ENCODE measurements at regions not wholly inside any gene's neighbourhood (a gene's known extent, or its start where the extent isn't known, plus 50 kb on each side); places are given as distances from the start of the nearest gene placed in this dataset.
"Not testable (repeated sequence)": the region's sequence is repeated elsewhere in the genome, so short reads cannot be mapped to it uniquely, and the experiment has no call there.

GRCh38 chr14:29391231-29391630 lies 536.4 kb downstream of the PRKD1 start:
- Histone ChIP-seq H3K4me1 (ENCODE audit: control insufficient read depth in 1 of 2, insufficient read depth in 2 of 2, low read length in 2 of 2) (peaks cover 9 to 18% of the 10 kb centered on the region in 2 donors), H3K27me3 (ENCODE audit: control insufficient read depth in 1 of 2, insufficient read depth in 2 of 2, low read length in 2 of 2) (no peaks in the 10 kb centered on the region), H3K36me3 (ENCODE audit: control insufficient read depth in 1 of 2, insufficient read depth in 2 of 2, low read length in 2 of 2) (no peaks in the 10 kb centered on the region), H3K9me3 (ENCODE audit: control insufficient read depth in 1 of 2, low read length in 2 of 2) (no peaks in the 10 kb centered on the region), H3K4me3 (ENCODE audit: low read depth in 1 of 2, low read length in 2 of 2) (peak overlapping the region; percentile 18 to 19), H3K27ac (ENCODE audit: low read depth, low read length) (no peak overlapping the region), H3K9ac (ENCODE audit: low read depth in 1 of 2, low read length in 2 of 2) (no peak overlapping the region)

- no peaks in the 10 kb centered on the region for H3K36me3 ChIP-seq (ENCODE audit: control insufficient read depth in 1 of 2, insufficient read depth in 2 of 2, low read length in 2 of 2)
Observed at GRCh38 chr14:29391801-29392200, 535.8 kb downstream of the PRKD1 start.

GRCh38 chr14:29392287-29392686 lies 535.4 kb downstream of the PRKD1 start:
- H3K4me3 ChIP-seq (ENCODE audit: low read depth in 1 of 2, low read length in 2 of 2), result no peak overlapping the region
- H3K9ac ChIP-seq (ENCODE audit: low read depth in 1 of 2, low read length in 2 of 2), result no peak overlapping the region
- no peak overlapping the region for H3K27ac ChIP-seq (ENCODE audit: low read depth, low read length)
- H3K4me1 ChIP-seq (ENCODE audit: control insufficient read depth in 1 of 2, insufficient read depth in 2 of 2, low read length in 2 of 2), result peaks cover 9 to 18% of the 10 kb centered on the region in 2 donors
- no peaks in the 10 kb centered on the region for H3K9me3 ChIP-seq (ENCODE audit: control insufficient read depth in 1 of 2, low read length in 2 of 2)
- no peaks in the 10 kb centered on the region for H3K36me3 ChIP-seq (ENCODE audit: control insufficient read depth in 1 of 2, insufficient read depth in 2 of 2, low read length in 2 of 2)
- H3K27me3 ChIP-seq (ENCODE audit: control insufficient read depth in 1 of 2, insufficient read depth in 2 of 2, low read length in 2 of 2), result no peaks in the 10 kb centered on the region

More at GRCh38 chr14:29391801-29392200, 535.8 kb downstream of the PRKD1 start:
- peaks cover 9 to 18% of the 10 kb centered on the region in 2 donors for H3K4me1 ChIP-seq (ENCODE audit: control insufficient read depth in 1 of 2, insufficient read depth in 2 of 2, low read length in 2 of 2)
- H3K27me3 ChIP-seq (ENCODE audit: control insufficient read depth in 1 of 2, insufficient read depth in 2 of 2, low read length in 2 of 2), result no peaks in the 10 kb centered on the region
- no peak overlapping the region for H3K27ac ChIP-seq (ENCODE audit: low read depth, low read length)
- H3K4me3 ChIP-seq (ENCODE audit: low read depth in 1 of 2, low read length in 2 of 2), result no peak overlapping the region
- H3K9me3 ChIP-seq (ENCODE audit: control insufficient read depth in 1 of 2, low read length in 2 of 2), result no peaks in the 10 kb centered on the region
- no peak overlapping the region for H3K9ac ChIP-seq (ENCODE audit: low read depth in 1 of 2, low read length in 2 of 2)

GRCh38 chr14:29403091-29403490 lies 524.6 kb downstream of the PRKD1 start:
- H3K9ac ChIP-seq (ENCODE audit: low read depth in 1 of 2, low read length in 2 of 2), result no peak overlapping the region

GRCh38 chr14:29410581-29410980 lies 517.1 kb downstream of the PRKD1 start:
- H3K36me3 ChIP-seq (ENCODE audit: control insufficient read depth in 1 of 2, insufficient read depth in 2 of 2, low read length in 2 of 2), result no peaks in the 10 kb centered on the region
- H3K27ac ChIP-seq (ENCODE audit: low read depth, low read length), result no peak overlapping the region
- H3K9ac ChIP-seq (ENCODE audit: low read depth in 1 of 2, low read length in 2 of 2), result no peak overlapping the region
- H3K4me3 ChIP-seq (ENCODE audit: low read depth in 1 of 2, low read length in 2 of 2), result no peak overlapping the region
- H3K27me3 ChIP-seq (ENCODE audit: control insufficient read depth in 1 of 2, insufficient read depth in 2 of 2, low read length in 2 of 2), result no peaks in the 10 kb centered on the region
- H3K9me3 ChIP-seq (ENCODE audit: control insufficient read depth in 1 of 2, low read length in 2 of 2), result peaks cover 0 to 7% of the 10 kb centered on the region in 2 donors
- H3K4me1 ChIP-seq (ENCODE audit: control insufficient read depth in 1 of 2, insufficient read depth in 2 of 2, low read length in 2 of 2), result no peaks in the 10 kb centered on the region

More at GRCh38 chr14:29403091-29403490, 524.6 kb downstream of the PRKD1 start:
- H3K4me3 ChIP-seq (ENCODE audit: low read depth in 1 of 2, low read length in 2 of 2), result no peak overlapping the region
- H3K4me1 ChIP-seq (ENCODE audit: control insufficient read depth in 1 of 2, insufficient read depth in 2 of 2, low read length in 2 of 2), result peaks cover 3 to 7% of the 10 kb centered on the region in 2 donors
- no peaks in the 10 kb centered on the region for H3K36me3 ChIP-seq (ENCODE audit: control insufficient read depth in 1 of 2, insufficient read depth in 2 of 2, low read length in 2 of 2)
- H3K9me3 ChIP-seq (ENCODE audit: control insufficient read depth in 1 of 2, low read length in 2 of 2), result peaks cover 0 to 3% of the 10 kb centered on the region in 2 donors
- H3K27me3 ChIP-seq (ENCODE audit: control insufficient read depth in 1 of 2, insufficient read depth in 2 of 2, low read length in 2 of 2), result no peaks in the 10 kb centered on the region
- no peak overlapping the region for H3K27ac ChIP-seq (ENCODE audit: low read depth, low read length)

- not testable (repeated sequence) for H3K4me1 ChIP-seq (ENCODE audit: control insufficient read depth in 1 of 2, insufficient read depth in 2 of 2, low read length in 2 of 2); H3K9me3 ChIP-seq (ENCODE audit: control insufficient read depth in 1 of 2, low read length in 2 of 2); H3K9ac ChIP-seq (ENCODE audit: low read depth in 1 of 2, low read length in 2 of 2); H3K27ac ChIP-seq (ENCODE audit: low read depth, low read length); H3K36me3 ChIP-seq (ENCODE audit: control insufficient read depth in 1 of 2, insufficient read depth in 2 of 2, low read length in 2 of 2); H3K27me3 ChIP-seq (ENCODE audit: control insufficient read depth in 1 of 2, insufficient read depth in 2 of 2, low read length in 2 of 2); H3K4me3 ChIP-seq (ENCODE audit: low read depth in 1 of 2, low read length in 2 of 2)
Observed at GRCh38 chr14:29414931-29415330, 512.7 kb downstream of the PRKD1 start.

GRCh38 chr14:29419736-29420135 lies 507.9 kb downstream of the PRKD1 start:
- H3K9ac ChIP-seq (ENCODE audit: low read depth in 1 of 2, low read length in 2 of 2), result no peak overlapping the region
- H3K4me3 ChIP-seq (ENCODE audit: low read depth in 1 of 2, low read length in 2 of 2), result no peak overlapping the region
- no peaks in the 10 kb centered on the region for H3K9me3 ChIP-seq (ENCODE audit: control insufficient read depth in 1 of 2, low read length in 2 of 2)
- no peaks in the 10 kb centered on the region for H3K4me1 ChIP-seq (ENCODE audit: control insufficient read depth in 1 of 2, insufficient read depth in 2 of 2, low read length in 2 of 2)
- no peaks in the 10 kb centered on the region for H3K27me3 ChIP-seq (ENCODE audit: control insufficient read depth in 1 of 2, insufficient read depth in 2 of 2, low read length in 2 of 2)
- H3K27ac ChIP-seq (ENCODE audit: low read depth, low read length), result no peak overlapping the region
- H3K36me3 ChIP-seq (ENCODE audit: control insufficient read depth in 1 of 2, insufficient read depth in 2 of 2, low read length in 2 of 2), result no peaks in the 10 kb centered on the region

- H3K27me3 ChIP-seq (ENCODE audit: control insufficient read depth in 1 of 2, insufficient read depth in 2 of 2, low read length in 2 of 2), result no peaks in the 10 kb centered on the region
Observed at GRCh38 chr14:29421156-29421728, 506.4 kb downstream of the PRKD1 start.

GRCh38 chr14:29425705-29426482 lies 501.8 kb downstream of the PRKD1 start:
- H3K4me1 ChIP-seq (ENCODE audit: control insufficient read depth in 1 of 2, insufficient read depth in 2 of 2, low read length in 2 of 2), result no peaks in the 10 kb centered on the region
- H3K9ac ChIP-seq (ENCODE audit: low read depth in 1 of 2, low read length in 2 of 2), result no peak overlapping the region
- H3K36me3 ChIP-seq (ENCODE audit: control insufficient read depth in 1 of 2, insufficient read depth in 2 of 2, low read length in 2 of 2), result no peaks in the 10 kb centered on the region
- H3K27ac ChIP-seq (ENCODE audit: low read depth, low read length), result no peak overlapping the region
- no peaks in the 10 kb centered on the region for H3K9me3 ChIP-seq (ENCODE audit: control insufficient read depth in 1 of 2, low read length in 2 of 2)
- no peaks in the 10 kb centered on the region for H3K27me3 ChIP-seq (ENCODE audit: control insufficient read depth in 1 of 2, insufficient read depth in 2 of 2, low read length in 2 of 2)
- H3K4me3 ChIP-seq (ENCODE audit: low read depth in 1 of 2, low read length in 2 of 2), result no peak overlapping the region

More at GRCh38 chr14:29421156-29421728, 506.4 kb downstream of the PRKD1 start:
- H3K9ac ChIP-seq (ENCODE audit: low read depth in 1 of 2, low read length in 2 of 2), result no peak overlapping the region
- H3K4me3 ChIP-seq (ENCODE audit: low read depth in 1 of 2, low read length in 2 of 2), result no peak overlapping the region
- no peaks in the 10 kb centered on the region for H3K4me1 ChIP-seq (ENCODE audit: control insufficient read depth in 1 of 2, insufficient read depth in 2 of 2, low read length in 2 of 2)
- H3K9me3 ChIP-seq (ENCODE audit: control insufficient read depth in 1 of 2, low read length in 2 of 2), result no peaks in the 10 kb centered on the region
- no peaks in the 10 kb centered on the region for H3K36me3 ChIP-seq (ENCODE audit: control insufficient read depth in 1 of 2, insufficient read depth in 2 of 2, low read length in 2 of 2)
- no peak overlapping the region for H3K27ac ChIP-seq (ENCODE audit: low read depth, low read length)

GRCh38 chr14:29442696-29443095 lies 485.0 kb downstream of the PRKD1 start:
- no peaks in the 10 kb centered on the region for H3K36me3 ChIP-seq (ENCODE audit: control insufficient read depth in 1 of 2, insufficient read depth in 2 of 2, low read length in 2 of 2)
- H3K4me1 ChIP-seq (ENCODE audit: control insufficient read depth in 1 of 2, insufficient read depth in 2 of 2, low read length in 2 of 2), result peaks cover 0 to 6% of the 10 kb centered on the region in 2 donors
- H3K4me3 ChIP-seq (ENCODE audit: low read depth in 1 of 2, low read length in 2 of 2), result no peak overlapping the region
- H3K27ac ChIP-seq (ENCODE audit: low read depth, low read length), result no peak overlapping the region
- H3K9me3 ChIP-seq (ENCODE audit: control insufficient read depth in 1 of 2, low read length in 2 of 2), result no peaks in the 10 kb centered on the region
- H3K27me3 ChIP-seq (ENCODE audit: control insufficient read depth in 1 of 2, insufficient read depth in 2 of 2, low read length in 2 of 2), result no peaks in the 10 kb centered on the region
- H3K9ac ChIP-seq (ENCODE audit: low read depth in 1 of 2, low read length in 2 of 2), result no peak overlapping the region

All from duodenal mucosa (tissue), 2 donors.